Dendritic cell treated with granulocyte-macrophage colony-stimulating factor and Interleukin-4, amounts not matched to agents 40 ng/mL and 50 ng/mL, for 4 days (primary cell): ENCODE measurements at regions not wholly inside any gene's neighbourhood (a gene's known extent, or its start where the extent isn't known, plus 50 kb on each side); places are given as distances from the start of the nearest gene placed in this dataset.

ENCODE experiments used
- H3K27ac Mint-ChIP-seq: one replicate; pipeline ENCODE4 v1.8.0; 2022; ENCODE audit warnings: mild to moderate bottlenecking, mixed read lengths
- H3K27me3 Mint-ChIP-seq: one replicate; pipeline ENCODE4 v1.8.0; 2022; ENCODE audit warnings: mild to moderate bottlenecking, mixed read lengths
- H3K36me3 Mint-ChIP-seq: one replicate; pipeline ENCODE4 v1.8.0; 2022; ENCODE audit warnings: low read depth, mixed read lengths
- H3K4me1 Mint-ChIP-seq: one replicate; pipeline ENCODE4 v1.8.0; 2022; ENCODE audit warnings: low read depth, mixed read lengths
- H3K4me3 Mint-ChIP-seq: one replicate; pipeline ENCODE4 v1.8.0; 2022; ENCODE audit warnings: mild to moderate bottlenecking, moderate library complexity, mixed read lengths
- H3K9me3 Mint-ChIP-seq: one replicate; pipeline ENCODE4 v1.8.0; 2022; ENCODE audit warnings: mixed read lengths
- intact Hi-C: fragments of 100-400 bp; cut with micrococcal nuclease; formaldehyde crosslinking; loops from one replicate; pipeline ENCODE4 v1.15.0; 2022

DNA sequence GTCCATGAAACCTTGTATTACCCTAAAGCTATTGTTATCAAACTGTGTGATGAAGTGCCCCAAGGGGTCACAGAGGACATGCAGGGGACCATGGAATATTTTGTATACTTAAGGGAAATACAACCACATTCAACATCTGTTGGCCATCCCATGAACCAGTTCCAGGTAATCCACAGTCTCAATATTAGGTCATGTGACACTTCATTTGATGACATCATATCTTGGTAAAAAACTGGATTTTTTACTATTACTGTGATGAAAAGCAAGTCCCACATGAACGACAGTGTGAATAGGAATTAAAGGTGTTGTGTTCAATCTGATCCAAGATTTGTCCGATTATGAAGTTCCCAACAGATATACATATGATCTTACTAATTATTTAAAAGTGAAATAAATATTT, 355.2 kb downstream of the IRS2 start:
- peaks cover 2% of the 10 kb centered on the region for H3K27me3 Mint-ChIP-seq
- peaks cover 43% of the 10 kb centered on the region for H3K9me3 Mint-ChIP-seq
- intact Hi-C loops, result no loop called here
- H3K4me1 Mint-ChIP-seq, result no peaks in the 10 kb centered on the region
- H3K4me3 Mint-ChIP-seq, result no peak overlapping the region
- no peaks in the 10 kb centered on the region for H3K36me3 Mint-ChIP-seq
- H3K27ac Mint-ChIP-seq, result no peak overlapping the region

GRCh38 chr13:109428146-109428545, 358.2 kb downstream of the IRS2 start:
- Mint-ChIP-seq H3K4me3 (no peak overlapping the region), H3K27ac (no peak overlapping the region), H3K36me3 (no peaks in the 10 kb centered on the region), H3K27me3 (no peaks in the 10 kb centered on the region), H3K4me1 (no peaks in the 10 kb centered on the region), H3K9me3 (peaks cover 33% of the 10 kb centered on the region)
- intact Hi-C loops, result no loop called here

GRCh38 chr13:109427695-109428094, 358.7 kb downstream of the IRS2 start:
- Mint-ChIP-seq H3K9me3 (peaks cover 29% of the 10 kb centered on the region), H3K27me3 (no peaks in the 10 kb centered on the region), H3K4me1 (no peaks in the 10 kb centered on the region), H3K4me3 (no peak overlapping the region), H3K27ac (no peak overlapping the region), H3K36me3 (no peaks in the 10 kb centered on the region)
- intact Hi-C loops, result no loop called here

- Mint-ChIP-seq H3K27me3 (no peaks in the 10 kb centered on the region), H3K4me3 (no peak overlapping the region), H3K9me3 (peaks cover 29% of the 10 kb centered on the region), H3K4me1 (peaks cover 4% of the 10 kb centered on the region), H3K36me3 (no peaks in the 10 kb centered on the region), H3K27ac (no peak overlapping the region)
- intact Hi-C loops, result no loop called here
Measured at GRCh38 chr13:109427148-109427547, 359.2 kb downstream of the IRS2 start.

GRCh38 chr13:109426690-109426990, 359.7 kb downstream of the IRS2 start:
- H3K9me3 Mint-ChIP-seq, result peaks cover 29% of the 10 kb centered on the region
- intact Hi-C loops, result no loop called here
- no peaks in the 10 kb centered on the region for H3K27me3 Mint-ChIP-seq
- no peaks in the 10 kb centered on the region for H3K36me3 Mint-ChIP-seq
- no peak overlapping the region for H3K27ac Mint-ChIP-seq
- no peak overlapping the region for H3K4me3 Mint-ChIP-seq
- peaks cover 5% of the 10 kb centered on the region for H3K4me1 Mint-ChIP-seq

- no peaks in the 10 kb centered on the region for H3K36me3 Mint-ChIP-seq
- H3K4me1 Mint-ChIP-seq, result peaks cover 5% of the 10 kb centered on the region
- H3K9me3 Mint-ChIP-seq, result peaks cover 29% of the 10 kb centered on the region
- H3K4me3 Mint-ChIP-seq, result no peak overlapping the region
- no peak overlapping the region for H3K27ac Mint-ChIP-seq
- no peaks in the 10 kb centered on the region for H3K27me3 Mint-ChIP-seq
- intact Hi-C loops, result no loop called here
Measured at GRCh38 chr13:109425821-109426689, 360.3 kb downstream of the IRS2 start.

DNA sequence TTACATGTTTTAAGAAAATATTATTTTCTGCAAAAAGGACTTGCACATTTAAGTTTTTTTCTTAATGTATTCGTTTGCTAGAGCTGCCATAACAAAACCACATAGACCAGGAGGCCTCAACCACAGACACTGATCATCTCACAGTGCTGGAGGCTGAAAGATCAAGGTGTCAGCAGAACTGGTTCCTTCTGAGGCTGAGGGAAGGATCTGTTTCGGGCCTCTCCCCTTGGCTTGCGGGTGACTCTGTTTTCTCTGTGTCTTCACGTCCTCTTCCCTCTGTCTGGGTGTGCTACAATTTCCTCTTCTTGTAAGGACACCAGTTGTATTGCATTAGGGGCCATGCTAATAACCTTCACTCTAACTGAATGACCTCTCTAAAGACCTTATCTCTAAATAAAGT, 364.2 kb downstream of the IRS2 start:
- intact Hi-C loops, result no loop called here
- Mint-ChIP-seq H3K9me3 (peaks cover 9% of the 10 kb centered on the region), H3K36me3 (no peaks in the 10 kb centered on the region), H3K4me3 (no peak overlapping the region), H3K4me1 (peaks cover 12% of the 10 kb centered on the region), H3K27ac (no peak overlapping the region), H3K27me3 (no peaks in the 10 kb centered on the region)

- Mint-ChIP-seq H3K36me3 (no peaks in the 10 kb centered on the region), H3K27me3 (no peaks in the 10 kb centered on the region)
Measured at GRCh38 chr13:109419896-109420295, 366.5 kb downstream of the IRS2 start.

DNA sequence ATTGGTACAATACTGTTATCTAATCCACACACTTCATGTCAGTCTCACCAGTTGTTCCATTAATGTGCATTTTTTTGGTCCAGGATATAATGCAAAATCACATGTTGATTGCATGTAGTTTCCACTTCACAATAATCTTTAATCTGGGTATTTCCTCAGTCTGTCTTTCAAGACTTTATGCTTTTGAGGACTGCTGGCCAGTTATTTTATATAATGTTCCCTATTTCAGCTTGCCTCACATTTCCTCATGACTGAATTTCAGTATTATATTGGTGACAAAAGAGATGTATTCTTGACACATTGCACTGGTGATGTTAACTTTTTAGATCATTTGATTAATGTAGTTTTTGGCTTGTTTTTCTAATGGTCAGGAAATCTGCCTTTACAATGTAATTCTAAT, 368.3 kb downstream of the IRS2 start:
- intact Hi-C loops, result no loop called here
- Mint-ChIP-seq H3K27me3 (no peaks in the 10 kb centered on the region), H3K4me1 (peaks cover 12% of the 10 kb centered on the region), H3K36me3 (no peaks in the 10 kb centered on the region), H3K4me3 (no peak overlapping the region), H3K9me3 (no peaks in the 10 kb centered on the region), H3K27ac (no peak overlapping the region)

More at GRCh38 chr13:109419896-109420295, 366.5 kb downstream of the IRS2 start:
- Mint-ChIP-seq H3K27ac (no peak overlapping the region), H3K4me3 (no peak overlapping the region), H3K9me3 (no peaks in the 10 kb centered on the region), H3K4me1 (peaks cover 12% of the 10 kb centered on the region)
- intact Hi-C loops, result no loop called here

DNA sequence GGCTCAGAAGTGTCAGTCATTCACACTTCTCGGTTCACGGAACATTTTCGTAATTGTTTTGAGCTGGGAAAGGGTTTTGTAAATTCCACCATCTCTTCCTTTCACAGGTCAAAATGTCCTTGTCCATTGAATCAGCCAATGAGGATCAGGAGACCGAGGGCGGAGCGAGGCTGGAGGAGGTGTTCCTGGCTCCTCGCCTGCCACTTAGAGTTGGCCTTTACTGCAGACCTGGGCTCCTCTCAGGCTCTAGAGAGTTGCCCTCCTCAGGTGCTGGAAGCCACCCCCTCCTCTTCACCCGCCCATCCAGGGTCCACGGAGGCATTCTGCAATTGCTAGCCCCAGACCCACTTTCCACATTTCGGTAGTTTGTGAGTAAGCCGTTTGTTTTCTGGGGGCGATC, 370.4 kb downstream of the IRS2 start:
- intact Hi-C loops, result no loop called here
- H3K9me3 Mint-ChIP-seq, result no peaks in the 10 kb centered on the region
- H3K4me1 Mint-ChIP-seq, result peaks cover 16% of the 10 kb centered on the region
- no peaks in the 10 kb centered on the region for H3K36me3 Mint-ChIP-seq
- no peak overlapping the region for H3K27ac Mint-ChIP-seq
- H3K4me3 Mint-ChIP-seq, result no peak overlapping the region
- no peaks in the 10 kb centered on the region for H3K27me3 Mint-ChIP-seq

- H3K4me1 Mint-ChIP-seq, result peaks cover 16% of the 10 kb centered on the region
- no peaks in the 10 kb centered on the region for H3K36me3 Mint-ChIP-seq
- no peaks in the 10 kb centered on the region for H3K9me3 Mint-ChIP-seq
- no peak overlapping the region for H3K27ac Mint-ChIP-seq
- H3K4me3 Mint-ChIP-seq, result no peak overlapping the region
- H3K27me3 Mint-ChIP-seq, result no peaks in the 10 kb centered on the region
- intact Hi-C loops, result no loop called here
Measured at GRCh38 chr13:109415057-109415456, 371.3 kb downstream of the IRS2 start.

- intact Hi-C loops, result no loop called here
- no peaks in the 10 kb centered on the region for H3K27me3 Mint-ChIP-seq
- peaks cover 26% of the 10 kb centered on the region for H3K4me1 Mint-ChIP-seq
- no peaks in the 10 kb centered on the region for H3K36me3 Mint-ChIP-seq
- H3K27ac Mint-ChIP-seq, result no peak overlapping the region
- H3K4me3 Mint-ChIP-seq, result no peak overlapping the region
- no peaks in the 10 kb centered on the region for H3K9me3 Mint-ChIP-seq
Measured at GRCh38 chr13:109412283-109412901, 374.0 kb downstream of the IRS2 start.

- no peaks in the 10 kb centered on the region for H3K27me3 Mint-ChIP-seq
- intact Hi-C loops, result no loop called here
- H3K9me3 Mint-ChIP-seq, result no peaks in the 10 kb centered on the region
- no peaks in the 10 kb centered on the region for H3K36me3 Mint-ChIP-seq
- H3K27ac Mint-ChIP-seq, result no peak overlapping the region
- no peak overlapping the region for H3K4me3 Mint-ChIP-seq
- peaks cover 26% of the 10 kb centered on the region for H3K4me1 Mint-ChIP-seq
Measured at GRCh38 chr13:109410868-109411267, 375.5 kb downstream of the IRS2 start.

DNA sequence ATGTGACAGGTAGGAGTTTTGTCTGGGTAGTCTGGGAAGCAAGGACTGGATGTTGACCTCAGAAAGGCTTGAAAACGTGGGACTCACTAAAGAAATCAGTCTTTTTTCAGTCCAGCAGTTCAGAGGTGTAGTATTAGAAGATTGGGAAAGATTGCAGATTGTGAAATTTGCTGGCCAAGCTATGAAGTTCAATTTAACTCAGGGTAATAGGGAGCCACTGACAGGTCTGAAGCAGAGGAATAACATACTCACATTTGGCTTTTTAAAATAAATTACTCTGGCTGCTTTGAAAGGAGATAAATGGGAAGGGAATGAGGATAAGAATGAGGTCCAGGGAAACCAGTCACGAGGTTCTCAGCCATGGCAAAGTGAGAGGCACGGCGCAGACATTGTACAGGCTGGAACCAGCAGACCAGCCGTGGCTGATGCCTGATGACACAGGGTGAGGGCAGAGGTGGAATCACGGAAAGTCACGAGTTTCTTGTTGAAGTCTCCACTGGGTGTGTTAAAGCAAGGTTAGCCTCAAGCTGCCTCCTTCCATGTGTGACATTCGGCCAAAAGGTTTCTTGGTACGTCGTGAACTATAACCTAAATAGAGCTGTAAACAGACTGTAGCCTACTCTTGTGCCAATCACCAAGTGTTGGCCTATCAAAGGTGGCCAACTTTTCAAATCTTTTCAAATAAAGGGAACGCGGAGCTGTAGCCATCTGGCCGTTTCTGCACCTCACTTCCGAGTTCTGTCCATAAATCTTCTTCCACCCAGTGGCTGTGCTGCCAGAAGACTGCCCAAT, 377.6 kb downstream of the IRS2 start:
- Mint-ChIP-seq H3K27ac (no peak overlapping the region), H3K4me3 (no peak overlapping the region), H3K4me1 (peaks cover 36% of the 10 kb centered on the region), H3K27me3 (no peaks in the 10 kb centered on the region), H3K9me3 (no peaks in the 10 kb centered on the region), H3K36me3 (no peaks in the 10 kb centered on the region)
- intact Hi-C loops, result no loop called here
